Liver (tissue), 8 donors: ENCODE measurements at regions not wholly inside any gene's neighbourhood (a gene's known extent, or its start where the extent isn't known, plus 50 kb on each side); places are given as distances from the start of the nearest gene placed in this dataset.

Source experiments
- DNase-seq: peaks from one replicate; pipeline ENCODE4 v3.0.0-alpha.2; 2017; ENCODE audit warnings: low spot score
- H3K27ac ChIP-seq, 2 donors: one replicate each; pipeline ENCODE4 v1.7.0; 2013; ENCODE audit warnings: inconsistent platforms in 2 of 2, low read length in 2 of 2, control low read depth in 1 of 2, low read depth in 1 of 2, mild to moderate bottlenecking in 1 of 2
- H3K27me3 ChIP-seq, 4 donors: one replicate each; pipeline versions ENCODE4 v1.6.1 to v1.7.0; 2013; ENCODE audit warnings: low read length in 3 of 4, inconsistent platforms in 1 of 4, mild to moderate bottlenecking in 1 of 4, moderate library complexity in 1 of 4; ENCODE audit not compliant: control insufficient read depth in 4 of 4, insufficient read depth in 4 of 4
- H3K36me3 ChIP-seq, 4 donors: one replicate each; pipeline versions ENCODE4 v1.6.1 to v1.7.0; 2013; ENCODE audit warnings: low read length in 3 of 4, mild to moderate bottlenecking in 3 of 4, low read depth in 1 of 4, moderate library complexity in 1 of 4; ENCODE audit not compliant: control insufficient read depth in 4 of 4, insufficient read depth in 3 of 4
- H3K4me1 ChIP-seq, 4 donors: one replicate each; pipeline versions ENCODE4 v1.6.1 to v1.7.0; 2013; ENCODE audit warnings: low read length in 3 of 4, mild to moderate bottlenecking in 3 of 4, moderate library complexity in 1 of 4; ENCODE audit not compliant: control insufficient read depth in 4 of 4, insufficient read depth in 4 of 4
- H3K4me3 ChIP-seq, 3 donors: one replicate each; pipeline versions ENCODE4 v1.6.1 to v1.7.0; 2013; ENCODE audit warnings: low read length in 3 of 3, control low read depth in 1 of 3, low read depth in 1 of 3, mild to moderate bottlenecking in 1 of 3
- H3K9ac ChIP-seq, 2 donors: one replicate each; pipeline ENCODE4 v1.7.0; 2013; ENCODE audit warnings: low read length in 2 of 2, mild to moderate bottlenecking in 2 of 2, moderate library complexity in 2 of 2, control low read depth in 1 of 2, low read depth in 1 of 2
- H3K9me3 ChIP-seq, 4 donors: one replicate each; pipeline versions ENCODE4 v1.6.1 to v1.7.0; 2013; ENCODE audit warnings: low read length in 3 of 4; ENCODE audit not compliant: control insufficient read depth in 4 of 4
- ATF3 ChIP-seq: IDR thresholded peaks from 2 replicates; pipeline ENCODE4 v1.6.1; 2016; ENCODE audit warnings: antibody characterized with exemption
- CTCF ChIP-seq: fragments of 150-350 bp; IDR thresholded peaks from 2 replicates; pipeline ENCODE4 v1.5.1; 2017; ENCODE audit warnings: improper control_type of control experiment, low read depth, low read length; ENCODE audit not compliant: missing input control
- EGR1 ChIP-seq, 2 donors: IDR thresholded peaks; 2 replicates each; pipeline ENCODE4 v1.6.1; 2016 to 2018; ENCODE audit warnings: antibody characterized with exemption in 2 of 2, low read depth in 2 of 2
- FOXA1 ChIP-seq: IDR thresholded peaks from 2 replicates; pipeline ENCODE4 v1.6.1; 2016; ENCODE audit warnings: antibody characterized with exemption
- FOXA2 ChIP-seq: IDR thresholded peaks from 2 replicates; pipeline ENCODE4 v1.6.1; 2016; ENCODE audit warnings: antibody characterized with exemption
- GABPA ChIP-seq, 2 donors: IDR thresholded peaks in 1 of 2; conservative IDR thresholded peaks in 1 of 2; 2 replicates each; pipeline ENCODE4 v1.6.1; 2016; ENCODE audit warnings: antibody characterized with exemption in 2 of 2, mild to moderate bottlenecking in 1 of 2, moderate library complexity in 1 of 2
- HNF4A ChIP-seq, 2 donors: conservative IDR thresholded peaks; 2 replicates each; pipeline ENCODE4 v1.6.1; 2016; ENCODE audit warnings: antibody characterized with exemption in 2 of 2, mild to moderate bottlenecking in 2 of 2
- HNF4G ChIP-seq: IDR thresholded peaks from 2 replicates; pipeline ENCODE4 v1.6.1; 2016; ENCODE audit warnings: antibody characterized with exemption
- JUND ChIP-seq, 2 donors: IDR thresholded peaks; 2 replicates each; pipeline ENCODE4 v1.6.1; 2016; ENCODE audit warnings: antibody characterized with exemption in 2 of 2
- MAX ChIP-seq: IDR thresholded peaks from 2 replicates; pipeline ENCODE4 v1.6.1; 2016; ENCODE audit warnings: antibody characterized with exemption
- RAD21 ChIP-seq, 2 donors: IDR thresholded peaks; 2 replicates each; pipeline ENCODE4 v1.6.1; 2016; ENCODE audit warnings: antibody characterized with exemption in 2 of 2, mild to moderate bottlenecking in 2 of 2
- RXRA ChIP-seq, 2 donors: IDR thresholded peaks; 2 replicates each; pipeline ENCODE4 v1.6.1; 2017 to 2018; ENCODE audit warnings: antibody characterized with exemption in 2 of 2, mild to moderate bottlenecking in 1 of 2
- SP1 ChIP-seq: IDR thresholded peaks from 2 replicates; pipeline ENCODE4 v1.6.1; 2018; ENCODE audit warnings: antibody characterized with exemption, mild to moderate bottlenecking
- TAF1 ChIP-seq: conservative IDR thresholded peaks from 2 replicates; pipeline ENCODE4 v1.6.1; 2016; ENCODE audit warnings: antibody characterized with exemption, mild to moderate bottlenecking
- YY1 ChIP-seq: IDR thresholded peaks from 2 replicates; pipeline ENCODE4 v1.6.1; 2016; ENCODE audit warnings: antibody characterized with exemption, mild to moderate bottlenecking
- ZBTB33 ChIP-seq: IDR thresholded peaks from 2 replicates; pipeline ENCODE4 v1.6.1; 2016; ENCODE audit warnings: antibody characterized with exemption
- WGBS: extraction: QIAGEN DNeasy Blood & Tissue Kit; methylation state at CpG from one replicate; pipeline ENCODE4 v1.1.7; 2013; 5-methylcytosine and 5-hydroxymethylcytosine counted together
- TF ChIP-seq, protein P1 (sequence below): IDR thresholded peaks from 2 replicates; pipeline ENCODE4 v1.6.1; 2016; ENCODE audit warnings: antibody characterized with exemption, mild to moderate bottlenecking
- donor health status: healthy.
- donor health status: healthy.
- donor health status: healthy.
- donor health status: healthy.
- donor health status: healthy.

DNA sequence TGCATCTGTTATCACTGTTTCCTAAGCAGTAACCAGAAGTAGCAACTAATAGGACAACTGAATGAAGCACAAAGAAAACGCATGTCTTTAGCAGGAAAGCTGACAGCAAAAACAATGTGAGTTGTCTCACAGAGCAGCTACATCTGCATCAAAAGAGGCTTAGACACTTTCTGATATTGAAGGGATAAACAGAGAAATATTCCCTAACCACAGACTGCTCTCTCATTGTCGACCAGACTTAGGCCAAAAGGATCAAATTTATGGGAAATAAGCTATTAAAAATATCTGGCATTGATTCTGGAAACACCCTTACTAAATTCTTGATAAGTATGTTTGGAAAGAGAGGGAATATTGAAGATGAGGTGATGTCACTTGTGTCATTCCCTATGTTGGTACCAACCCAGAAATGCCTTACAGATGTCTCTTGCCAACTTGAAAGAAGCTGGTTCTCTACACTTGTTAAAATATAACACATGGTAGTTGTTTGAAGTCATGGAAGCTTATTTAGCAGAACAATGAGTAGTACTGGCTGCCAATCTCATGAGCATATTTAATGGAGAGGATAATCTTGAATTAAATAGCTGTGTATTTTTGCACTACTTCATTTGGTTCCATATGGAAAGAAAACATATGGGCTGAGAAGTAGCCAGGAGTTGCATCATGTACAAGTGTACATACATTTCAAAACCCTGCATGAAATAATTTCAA is 929.3 kb upstream of the MAN1A1 start:
- no peak overlapping the region for H3K27ac ChIP-seq
- H3K9me3 ChIP-seq: no peaks in the 10 kb centered on the region
- 51% methylated on average over 2 of the region's 2 CpGs for WGBS
- no peak overlapping the region for H3K4me3 ChIP-seq
- TF ChIP-seq FOXA2: no peak
- no peak for TF ChIP-seq RAD21 (IDR thresholded peaks at IDR 0.05)
- no peak for TF ChIP-seq YY1
- no peak for TF ChIP-seq ZBTB33
- TF ChIP-seq TAF1: no peak
- no peak overlapping the region for H3K9ac ChIP-seq
- no peaks in the 10 kb centered on the region for H3K4me1 ChIP-seq
- H3K36me3 ChIP-seq: no peaks in the 10 kb centered on the region
- no peaks in the 10 kb centered on the region for H3K27me3 ChIP-seq
- no peak for DNase-seq

- Histone ChIP-seq H3K4me1 (no peaks in the 10 kb centered on the region), H3K4me3 (no peak overlapping the region), H3K27me3 (no peaks in the 10 kb centered on the region), H3K9me3 (peaks cover 0 to 8% (median 0%) of the 10 kb centered on the region in 4 donors), H3K9ac (no peak overlapping the region), H3K36me3 (no peaks in the 10 kb centered on the region), H3K27ac (no peak overlapping the region)
- WGBS: 55% methylated on average over 2 of the region's 2 CpGs
- TF ChIP-seq HNF4A (conservative IDR thresholded peaks at IDR 0.05) (no peak), RAD21 (IDR thresholded peaks at IDR 0.05) (no peak), TAF1 (no peak), SP1 (no peak), CTCF (no peak), EGR1 (IDR thresholded peaks at IDR 0.05; ENCODE audit: low read depth in 2 of 2) (no peak), GABPA (IDR thresholded peaks at IDR 0.05 in 1 of 2, conservative IDR thresholded peaks at IDR 0.05 in 1 of 2) (no peak), FOXA1 (no peak), HNF4G (no peak), RXRA (IDR thresholded peaks at IDR 0.05) (no peak), ATF3 (no peak), ZBTB33 (no peak), MAX (no peak), FOXA2 (no peak), JUND (IDR thresholded peaks at IDR 0.05) (no peak)
- TF ChIP-seq, protein P1, sequence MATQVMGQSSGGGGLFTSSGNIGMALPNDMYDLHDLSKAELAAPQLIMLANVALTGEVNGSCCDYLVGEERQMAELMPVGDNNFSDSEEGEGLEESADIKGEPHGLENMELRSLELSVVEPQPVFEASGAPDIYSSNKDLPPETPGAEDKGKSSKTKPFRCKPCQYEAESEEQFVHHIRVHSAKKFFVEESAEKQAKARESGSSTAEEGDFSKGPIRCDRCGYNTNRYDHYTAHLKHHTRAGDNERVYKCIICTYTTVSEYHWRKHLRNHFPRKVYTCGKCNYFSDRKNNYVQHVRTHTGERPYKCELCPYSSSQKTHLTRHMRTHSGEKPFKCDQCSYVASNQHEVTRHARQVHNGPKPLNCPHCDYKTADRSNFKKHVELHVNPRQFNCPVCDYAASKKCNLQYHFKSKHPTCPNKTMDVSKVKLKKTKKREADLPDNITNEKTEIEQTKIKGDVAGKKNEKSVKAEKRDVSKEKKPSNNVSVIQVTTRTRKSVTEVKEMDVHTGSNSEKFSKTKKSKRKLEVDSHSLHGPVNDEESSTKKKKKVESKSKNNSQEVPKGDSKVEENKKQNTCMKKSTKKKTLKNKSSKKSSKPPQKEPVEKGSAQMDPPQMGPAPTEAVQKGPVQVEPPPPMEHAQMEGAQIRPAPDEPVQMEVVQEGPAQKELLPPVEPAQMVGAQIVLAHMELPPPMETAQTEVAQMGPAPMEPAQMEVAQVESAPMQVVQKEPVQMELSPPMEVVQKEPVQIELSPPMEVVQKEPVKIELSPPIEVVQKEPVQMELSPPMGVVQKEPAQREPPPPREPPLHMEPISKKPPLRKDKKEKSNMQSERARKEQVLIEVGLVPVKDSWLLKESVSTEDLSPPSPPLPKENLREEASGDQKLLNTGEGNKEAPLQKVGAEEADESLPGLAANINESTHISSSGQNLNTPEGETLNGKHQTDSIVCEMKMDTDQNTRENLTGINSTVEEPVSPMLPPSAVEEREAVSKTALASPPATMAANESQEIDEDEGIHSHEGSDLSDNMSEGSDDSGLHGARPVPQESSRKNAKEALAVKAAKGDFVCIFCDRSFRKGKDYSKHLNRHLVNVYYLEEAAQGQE: no peak
- no peak for DNase-seq
These were observed 925.0 kb upstream of the MAN1A1 start for GRCh38 chr6:120274547-120274946.
